Left cardiac atrium (tissue), 4 donors: ENCODE measurements at regions not wholly inside any gene's neighbourhood (a gene's known extent, or its start where the extent isn't known, plus 50 kb on each side); places are given as distances from the start of the nearest gene placed in this dataset.
"Not testable (repeated sequence)": the region's sequence is repeated elsewhere in the genome, so short reads cannot be mapped to it uniquely, and the experiment has no call there.

Experiments used
- ATAC-seq, 2 donors: fragments of 200-7000 bp; cut with Tn5 transposase; one replicate each; pipeline ENCODE4 v1.9.1; 2020; ENCODE audit warnings: mild to moderate bottlenecking in 2 of 2, moderate library complexity in 2 of 2
- DNase-seq: peaks from one replicate; pipeline ENCODE4 v3.0.0-alpha.2; 2020
- intact Hi-C, 2 donors: fragments of 100-400 bp; cut with DNase I; formaldehyde crosslinking; loops; one replicate each; pipeline versions ENCODE4 v1.14.1 to v1.15.1; 2022 to 2023
- donor health status: DM: no; HTN: yes; CAD: no.
- donor health status: DM: no; HTN: yes; CAD: no; lungs with severe emphysema.
- donor health status: DM: yes; HTN: yes; CAD: no.
- donor health status: Dilated cardiomyopathy.

- ATAC-seq (no peak), DNase-seq (no peak)
- intact Hi-C loops: no loop called here
Measured at GRCh38 chrX:130467936-130468335, 66.1 kb downstream of the RBMX2 start.

- no peak for DNase-seq
- intact Hi-C loops: no loop called here
- ATAC-seq: no peak
Measured at GRCh38 chrX:130468395-130468923, 66.7 kb downstream of the RBMX2 start.

- ATAC-seq (no peak), DNase-seq (no peak)
- intact Hi-C loops: no loop called here
Measured at GRCh38 chrX:130482871-130483270, 81.1 kb downstream of the RBMX2 start.

- intact Hi-C loops: no loop called here
- ATAC-seq (no peak), DNase-seq (no peak)
Measured at GRCh38 chrX:130485870-130486269, 84.1 kb downstream of the RBMX2 start.

- DNase-seq, intact Hi-C loops, ATAC-seq: not testable (repeated sequence)
Measured at GRCh38 chrX:130495502-130495901, 93.7 kb downstream of the RBMX2 start.

GRCh38 chrX:130497531-130497930 lies 95.7 kb downstream of the RBMX2 start:
- DNase-seq (no peak), ATAC-seq (no peak)
- intact Hi-C loops: no loop called here

GRCh38 chrX:130498653-130499274 lies 97.0 kb downstream of the RBMX2 start:
- intact Hi-C loops: no loop called here
- DNase-seq (no peak), ATAC-seq (no peak)

GRCh38 chrX:130502016-130502570 lies 100.3 kb downstream of the RBMX2 start:
- intact Hi-C loops: no loop called here
- ATAC-seq: no peak
- no peak for DNase-seq

GRCh38 chrX:130504019-130504418 lies 102.2 kb downstream of the RBMX2 start:
- ATAC-seq: no peak
- intact Hi-C loops: no loop called here
- no peak for DNase-seq

GRCh38 chrX:130507015-130507414 lies 105.2 kb downstream of the RBMX2 start:
- no peak for ATAC-seq
- DNase-seq: no peak
- intact Hi-C loops: no loop called here

GRCh38 chrX:130512534-130512933 lies 110.7 kb downstream of the RBMX2 start:
- intact Hi-C loops, ATAC-seq, DNase-seq: not testable (repeated sequence)

GRCh38 chrX:130516123-130516522 lies 114.3 kb downstream of the RBMX2 start:
- DNase-seq (no peak), ATAC-seq (no peak)
- intact Hi-C loops: no loop called here

GRCh38 chrX:130523460-130524394 lies 121.9 kb downstream of the RBMX2 start:
- ATAC-seq (peak; percentile 55 to 86), DNase-seq (peak; percentile 46)
- intact Hi-C loops: no loop called here

- ATAC-seq (no peak), DNase-seq (no peak)
- intact Hi-C loops: no loop called here
Measured at GRCh38 chrX:130524476-130525194, 122.8 kb downstream of the RBMX2 start.

GRCh38 chrX:130529531-130529930 lies 127.7 kb downstream of the RBMX2 start:
- intact Hi-C loops: no loop called here

GRCh38 chrX:130531066-130531465 lies 129.3 kb downstream of the RBMX2 start:
- intact Hi-C loops: loop anchor here in 1 of 2 donors (5.0 kb wide), 1 partner anchor 386 kb away; no protein-coding TSS in a partner anchor
- ATAC-seq (no peak), DNase-seq (no peak)

More at GRCh38 chrX:130529531-130529930, 127.7 kb downstream of the RBMX2 start:
- no peak for ATAC-seq
- no peak for DNase-seq

GRCh38 chrX:130539721-130540321 lies 138.0 kb downstream of the RBMX2 start:
- peak; percentile 37 for DNase-seq
- ATAC-seq: no peak
- intact Hi-C loops: loop anchor here in 1 of 2 donors (5.0 kb wide), 1 partner anchor 377 kb away; no protein-coding TSS in a partner anchor

- intact Hi-C loops: no loop called here
- ATAC-seq: no peak
- DNase-seq: no peak
Measured at GRCh38 chrX:130543603-130544325, 142.0 kb downstream of the RBMX2 start.
